GM19452 (cell line): ENCODE measurements at regions not wholly inside any gene's neighbourhood (a gene's known extent, or its start where the extent isn't known, plus 50 kb on each side); places are given as distances from the start of the nearest gene placed in this dataset.
"Not testable (repeated sequence)": the region's sequence is repeated elsewhere in the genome, so short reads cannot be mapped to it uniquely, and the experiment has no call there.

Experiments used
- ATAC-seq: cut with Tn5 transposase; IDR thresholded peaks from one replicate; pipeline ENCODE4 v1.9.1; 2021; ENCODE audit not compliant: unreplicated experiment

- ATAC-seq, result no peak
These were observed 771.7 kb downstream of the TBC1D22A start for GRCh38 chr22:47533961-47534803.

- no peak for ATAC-seq
These were observed 754.6 kb downstream of the TBC1D22A start for GRCh38 chr22:47517062-47517461.

GRCh38 chr22:47515384-47516125 lies 753.1 kb downstream of the TBC1D22A start:
- no peak for ATAC-seq

GRCh38 chr22:47512617-47513016 lies 750.2 kb downstream of the TBC1D22A start:
- no peak for ATAC-seq

GRCh38 chr22:47504962-47505361 lies 742.5 kb downstream of the TBC1D22A start:
- no peak for ATAC-seq

- no peak for ATAC-seq
These were observed 736.6 kb downstream of the TBC1D22A start for GRCh38 chr22:47498969-47499495.

GRCh38 chr22:47497666-47498065 lies 735.2 kb downstream of the TBC1D22A start:
- no peak for ATAC-seq

- no peak for ATAC-seq
These were observed 732.7 kb downstream of the TBC1D22A start for GRCh38 chr22:47495110-47495509.

GRCh38 chr22:47488131-47488530 lies 725.7 kb downstream of the TBC1D22A start:
- not testable (repeated sequence) for ATAC-seq

GRCh38 chr22:47486569-47487312 lies 724.3 kb downstream of the TBC1D22A start:
- ATAC-seq, result no peak

GRCh38 chr22:47484960-47485569 lies 722.6 kb downstream of the TBC1D22A start:
- ATAC-seq, result no peak

- ATAC-seq, result no peak
These were observed 713.8 kb downstream of the TBC1D22A start for GRCh38 chr22:47476231-47476630.

GRCh38 chr22:47474895-47475294 lies 712.4 kb downstream of the TBC1D22A start:
- ATAC-seq, result no peak

- no peak for ATAC-seq
These were observed 712.0 kb downstream of the TBC1D22A start for GRCh38 chr22:47474464-47474863.

GRCh38 chr22:47472636-47473035 lies 710.2 kb downstream of the TBC1D22A start:
- ATAC-seq, result no peak

GRCh38 chr22:47471406-47471805 lies 709.0 kb downstream of the TBC1D22A start:
- ATAC-seq, result no peak

GRCh38 chr22:47465809-47466208 lies 703.4 kb downstream of the TBC1D22A start:
- ATAC-seq, result no peak

- ATAC-seq, result no peak
These were observed 702.8 kb downstream of the TBC1D22A start for GRCh38 chr22:47465222-47465621.

- ATAC-seq, result no peak
These were observed 700.8 kb downstream of the TBC1D22A start for GRCh38 chr22:47463220-47463619.

GRCh38 chr22:47460861-47461260 lies 698.4 kb downstream of the TBC1D22A start:
- no peak for ATAC-seq

GRCh38 chr22:47460176-47460575 lies 697.7 kb downstream of the TBC1D22A start:
- no peak for ATAC-seq
